K562 (cell line): ENCODE measurements at regions not wholly inside any gene's neighbourhood (a gene's known extent, or its start where the extent isn't known, plus 50 kb on each side); places are given as distances from the start of the nearest gene placed in this dataset.

Experiments used
- ATAC-seq: fragments of 200-7000 bp; cut with Tn5 transposase; 3 replicates; pipeline ENCODE4 v1.9.1; 2020; ENCODE audit warnings: moderate library complexity
- BruUV-seq: library from RNA; stranded (reverse); fragments of 400-500 nt; replicated peaks from 2 replicates; lab custom pipeline; 2021; lab: Mats Ljungman, UMichigan
- CTCF ChIA-PET: fragments of 300-600 bp; formaldehyde crosslinking; extraction: SDS; loops from one replicate; lab custom pipeline; 2021; ENCODE audit warnings: low intra/inter-chr PET ratio; lab: Yijun Ruan, JAX
- POLR2A ChIA-PET: fragments of 300-600, 350-650 bp; sonication (Branson Sonifier 250); formaldehyde crosslinking; extraction: SDS; loops from one replicate; lab custom pipeline; 2021; ENCODE audit warnings: antibody characterized with exemption, inconsistent platforms; lab: Yijun Ruan, JAX
- DNase-seq, 4 experiments: peaks; one replicate each; pipeline versions ENCODE4 v3.0.0 to v3.0.0-alpha.2; 2011 to 2018; ENCODE audit warnings: low spot score in 3 of 4, mixed read lengths in 3 of 4; ENCODE audit errors: extremely low read depth in 1 of 4
- FAIRE-seq: peaks from 2 replicates; lab custom pipeline; 2011; peaks lifted over from hg19 to GRCh38; lab: Jason Lieb, UNC
- H2AFZ ChIP-seq: 2 replicates; pipeline ENCODE4 v1.6.0; 2011; ENCODE audit warnings: low read depth, low read length, control low read depth, inconsistent platforms
- H3K27ac ChIP-seq: fragments of 200-600 bp; 3 replicates; pipeline ENCODE4 v1.8.0; 2011; ENCODE audit warnings: low read depth, mild to moderate bottlenecking, control low read depth, inconsistent platforms, low read length, moderate library complexity, mixed read lengths; ENCODE audit errors: extremely low read depth
- H3K27me3 ChIP-seq, 2 experiments: fragments of 300-600 bp in 1 of 2; 2 replicates in 1 of 2; 3 replicates in 1 of 2; pipeline versions ENCODE4 v1.6.0 to v1.8.0; 2011; ENCODE audit warnings: inconsistent platforms in 2 of 2, low read length in 2 of 2, mild to moderate bottlenecking in 1 of 2, mixed read lengths in 1 of 2, moderate library complexity in 1 of 2; ENCODE audit not compliant: control insufficient read depth in 2 of 2, insufficient read depth in 2 of 2
- H3K36me3 ChIP-seq: fragments of 300-600 bp; 3 replicates; pipeline ENCODE4 v1.8.0; 2011; ENCODE audit warnings: mild to moderate bottlenecking, low read length, inconsistent platforms; ENCODE audit not compliant: control insufficient read depth, insufficient read depth
- H3K4me1 ChIP-seq, 2 experiments: fragments of 200-600 bp in 1 of 2; replicated peaks in 1 of 2; 2 replicates in 1 of 2; 3 replicates in 1 of 2; pipeline versions ENCODE4 v1.5.1 to v1.8.0; 2011; ENCODE audit warnings: inconsistent platforms in 2 of 2, low read length in 2 of 2, mild to moderate bottlenecking in 1 of 2, mixed read lengths in 1 of 2, moderate library complexity in 1 of 2; ENCODE audit not compliant: control insufficient read depth in 2 of 2, insufficient read depth in 2 of 2
- H3K4me2 ChIP-seq: 2 replicates; pipeline ENCODE4 v1.6.1; 2011; ENCODE audit warnings: low read length, control low read depth, inconsistent platforms, mixed read lengths; ENCODE audit not compliant: insufficient read depth
- H3K4me3 ChIP-seq: fragments of 200-600 bp; sonication (generic), shearing (Covaris generic); 2 replicates; pipeline ENCODE4 v1.5.1; 2016; ENCODE audit warnings: control low read depth, inconsistent platforms
- H3K79me2 ChIP-seq: fragments of 200-600 bp; 3 replicates; pipeline ENCODE4 v1.8.0; 2011; ENCODE audit warnings: low read length, inconsistent platforms; ENCODE audit not compliant: control insufficient read depth, insufficient read depth
- H3K9ac ChIP-seq, 2 experiments: 2 replicates each; pipeline versions ENCODE4 v1.6.0 to v1.6.1; 2011; ENCODE audit warnings: low read depth in 2 of 2, low read length in 2 of 2, control low read depth in 1 of 2, inconsistent platforms in 1 of 2, mild to moderate bottlenecking in 1 of 2, mixed read lengths in 1 of 2; ENCODE audit not compliant: insufficient read depth in 1 of 2
- H3K9me1 ChIP-seq: one replicate; pipeline ENCODE4 v1.6.0; 2011; ENCODE audit warnings: inconsistent platforms, mild to moderate bottlenecking, low read length, moderate library complexity; ENCODE audit not compliant: control insufficient read depth, insufficient read depth
- H3K9me3 ChIP-seq: replicated peaks from 2 replicates; pipeline ENCODE4 v1.5.1; 2011; ENCODE audit warnings: low read depth, low read length, inconsistent platforms; ENCODE audit not compliant: control insufficient read depth, insufficient read depth
- H4K20me1 ChIP-seq: replicated peaks from 2 replicates; pipeline ENCODE4 v1.6.1; 2011; ENCODE audit warnings: low read length, inconsistent platforms, mixed read lengths; ENCODE audit not compliant: control insufficient read depth, insufficient read depth
- ARID1B ChIP-seq: fragments of 450-650 bp; IDR thresholded peaks from 2 replicates; pipeline ENCODE4 v1.6.1; 2016; ENCODE audit warnings: antibody characterized with exemption, mild to moderate bottlenecking, inconsistent platforms
- CREB1 ChIP-seq, 2 experiments: sonication (generic) in 1 of 2; formaldehyde crosslinking in 1 of 2; IDR thresholded peaks; 2 replicates each; pipeline versions ENCODE4 v1.6.1 to v1.8.0; 2012 to 2022; ENCODE audit warnings: inconsistent platforms in 1 of 2, mild to moderate bottlenecking in 1 of 2, missing genetic modification reagents in 1 of 2, moderate library complexity in 1 of 2
- ESRRA ChIP-seq: fragments of 450-650 bp; IDR thresholded peaks from 2 replicates; pipeline ENCODE4 v1.6.1; 2014; ENCODE audit warnings: low read depth, mild to moderate bottlenecking, moderate library complexity, borderline replicate concordance
- FUS ChIP-seq: fragments of 200-400 bp; formaldehyde crosslinking; optimal IDR thresholded peaks from 2 replicates; pipeline ENCODE3; 2017; ENCODE audit warnings: low read depth, low read length
- POLR2A ChIP-seq: fragments of 450-650 bp; conservative IDR thresholded peaks from 2 replicates; pipeline ENCODE4 v1.6.1; 2016
- SRSF3 ChIP-seq: fragments of 200-400 bp; formaldehyde crosslinking; IDR thresholded peaks from 2 replicates; pipeline ENCODE4 v1.6.1; 2016; ENCODE audit warnings: mild to moderate bottlenecking, low read length, moderate library complexity; ENCODE audit not compliant: insufficient read depth
- TAL1 ChIP-seq: fragments of 450-650 bp; IDR thresholded peaks from 2 replicates; pipeline ENCODE4 v1.6.1; 2016; ENCODE audit warnings: mild to moderate bottlenecking
- U2AF1 ChIP-seq: fragments of 200-400 bp; formaldehyde crosslinking; optimal IDR thresholded peaks from 2 replicates; pipeline ENCODE3; 2017; ENCODE audit warnings: mild to moderate bottlenecking, low read depth, low read length, moderate library complexity
- WGBS: fragments of 100-300 bp; shearing (Covaris generic); methylation state at CpG from one replicate; pipeline ENCODE4 v1.1.6; 2016; ENCODE audit warnings: low coverage, mixed read lengths; ENCODE audit not compliant: insufficient coverage; ENCODE audit errors: missing lambda C conversion rate; 5-methylcytosine and 5-hydroxymethylcytosine counted together
- in situ Hi-C: fragments of 300-500 bp; cut with MboI; formaldehyde crosslinking; loops from 4 replicates; pipeline ENCODE4 v1.15.0; 2018; ENCODE audit warnings: inconsistent platforms, mixed read lengths
- intact Hi-C: fragments of 100-400 bp; cut with micrococcal nuclease; formaldehyde crosslinking; loops from 2 replicates; pipeline ENCODE4 v1.14.2; 2022
- TF ChIP-seq, protein P1 (sequence below): fragments of 150-350 bp; IDR thresholded peaks from 2 replicates; pipeline ENCODE4 v1.6.1; 2014; ENCODE audit warnings: low read depth, mild to moderate bottlenecking, low read length, borderline replicate concordance
- TF ChIP-seq, protein P2 (sequence below): sonication (generic); formaldehyde crosslinking; IDR thresholded peaks from 2 replicates; pipeline ENCODE4 v1.8.1; 2023; ENCODE audit warnings: mild to moderate bottlenecking, missing genetic modification reagents, moderate library complexity
- TF ChIP-seq, protein P3 (sequence below): fragments of 450-650 bp; IDR thresholded peaks from 2 replicates; pipeline ENCODE4 v1.6.1; 2016
- TF ChIP-seq, protein P4 (sequence below), 3 experiments: fragments of 200-800 bp in 1 of 3; sonication (Bioruptor generic) in 1 of 3; sonication (generic) in 1 of 3; formaldehyde crosslinking in 1 of 3; IDR thresholded peaks; 2 replicates each; pipeline versions ENCODE4 v1.6.1 to v1.8.0; 2016 to 2022; ENCODE audit warnings: mild to moderate bottlenecking in 2 of 3, missing compliant biosample characterization in 2 of 3, missing genetic modification characterization in 2 of 3, missing genetic modification reagents in 1 of 3

DNA sequence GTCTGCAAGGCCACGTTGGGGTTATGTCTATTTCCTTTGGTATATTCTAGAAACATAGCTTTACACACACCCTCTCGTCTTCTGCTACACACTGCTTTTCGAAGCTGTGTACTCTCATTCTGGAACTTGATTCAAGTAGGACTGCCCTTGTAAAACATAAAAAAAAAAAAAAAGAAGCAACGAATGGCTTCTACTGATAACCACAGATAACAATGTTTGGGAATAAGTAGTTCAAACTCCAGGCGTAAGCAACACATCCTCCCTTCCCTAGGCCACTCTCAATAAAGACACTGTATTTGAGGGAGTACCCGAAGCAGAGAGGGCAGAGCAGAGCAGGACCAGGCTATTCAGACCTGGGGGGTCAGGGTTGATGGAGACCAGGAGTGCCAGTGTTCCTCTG is 496.7 kb downstream of the MATN1 start (continued):
- TF ChIP-seq FUS (no peak), TAL1 (peak; percentile 49), ARID1B (peak; percentile 68)

DNA sequence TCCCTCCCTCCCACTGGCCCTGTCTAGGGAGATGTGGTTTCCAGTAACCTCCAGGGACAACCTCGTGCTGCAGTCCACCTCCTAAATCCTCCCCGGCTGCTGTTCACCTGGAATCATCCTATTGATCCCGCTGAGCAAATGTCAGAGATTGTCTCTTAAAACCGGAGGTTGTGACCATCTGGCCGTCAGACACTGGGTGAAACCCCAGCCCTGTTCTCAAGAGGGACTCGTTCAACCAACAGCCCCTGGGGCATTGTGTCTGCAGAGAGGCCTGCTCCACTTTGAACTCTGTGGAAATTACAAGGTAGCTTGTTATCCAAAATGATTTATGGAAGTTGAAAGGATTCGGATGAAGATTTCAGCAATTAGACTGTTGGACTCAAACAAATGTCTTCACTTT is 498.0 kb downstream of the MATN1 start:
- in situ Hi-C loops (no loop called here), intact Hi-C loops (no loop called here)
- no TSS peak for BruUV-seq
- no peak overlapping the region for H3K4me2 ChIP-seq
- no peak overlapping the region for H2AFZ ChIP-seq
- H3K9me1 ChIP-seq = no peaks in the 10 kb centered on the region
- H3K4me1 ChIP-seq = peaks cover 0 to 8% of the 10 kb centered on the region in 2 experiments; a peak in 3 of 5 replicates
- H3K9ac ChIP-seq = no peak overlapping the region
- ATAC-seq = no peak
- peaks cover 4 to 31% of the 10 kb centered on the region in 2 experiments; a peak in 3 of 5 replicates for H3K27me3 ChIP-seq
- no peak overlapping the region for H3K27ac ChIP-seq
- DNase-seq = no peak
- no peaks in the 10 kb centered on the region for H3K9me3 ChIP-seq
- H4K20me1 ChIP-seq = 0 out of 2 replicates have a peak, but pooled peaks cover 4% of the 10 kb centered on the region
- H3K36me3 ChIP-seq = no peaks in the 10 kb centered on the region
- TF ChIP-seq POLR2A (no peak), CREB1 (IDR thresholded peaks at IDR 0.05) (no peak), CREB1 (CRISPR knock-in tag; IDR thresholded peaks at IDR 0.05) (no peak), ESRRA (no peak), U2AF1 (no peak), SRSF3 (no peak)
- TF ChIP-seq, protein P1, sequence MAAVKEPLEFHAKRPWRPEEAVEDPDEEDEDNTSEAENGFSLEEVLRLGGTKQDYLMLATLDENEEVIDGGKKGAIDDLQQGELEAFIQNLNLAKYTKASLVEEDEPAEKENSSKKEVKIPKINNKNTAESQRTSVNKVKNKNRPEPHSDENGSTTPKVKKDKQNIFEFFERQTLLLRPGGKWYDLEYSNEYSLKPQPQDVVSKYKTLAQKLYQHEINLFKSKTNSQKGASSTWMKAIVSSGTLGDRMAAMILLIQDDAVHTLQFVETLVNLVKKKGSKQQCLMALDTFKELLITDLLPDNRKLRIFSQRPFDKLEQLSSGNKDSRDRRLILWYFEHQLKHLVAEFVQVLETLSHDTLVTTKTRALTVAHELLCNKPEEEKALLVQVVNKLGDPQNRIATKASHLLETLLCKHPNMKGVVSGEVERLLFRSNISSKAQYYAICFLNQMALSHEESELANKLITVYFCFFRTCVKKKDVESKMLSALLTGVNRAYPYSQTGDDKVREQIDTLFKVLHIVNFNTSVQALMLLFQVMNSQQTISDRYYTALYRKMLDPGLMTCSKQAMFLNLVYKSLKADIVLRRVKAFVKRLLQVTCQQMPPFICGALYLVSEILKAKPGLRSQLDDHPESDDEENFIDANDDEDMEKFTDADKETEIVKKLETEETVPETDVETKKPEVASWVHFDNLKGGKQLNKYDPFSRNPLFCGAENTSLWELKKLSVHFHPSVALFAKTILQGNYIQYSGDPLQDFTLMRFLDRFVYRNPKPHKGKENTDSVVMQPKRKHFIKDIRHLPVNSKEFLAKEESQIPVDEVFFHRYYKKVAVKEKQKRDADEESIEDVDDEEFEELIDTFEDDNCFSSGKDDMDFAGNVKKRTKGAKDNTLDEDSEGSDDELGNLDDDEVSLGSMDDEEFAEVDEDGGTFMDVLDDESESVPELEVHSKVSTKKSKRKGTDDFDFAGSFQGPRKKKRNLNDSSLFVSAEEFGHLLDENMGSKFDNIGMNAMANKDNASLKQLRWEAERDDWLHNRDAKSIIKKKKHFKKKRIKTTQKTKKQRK = no peak
- TF ChIP-seq, protein P2, sequence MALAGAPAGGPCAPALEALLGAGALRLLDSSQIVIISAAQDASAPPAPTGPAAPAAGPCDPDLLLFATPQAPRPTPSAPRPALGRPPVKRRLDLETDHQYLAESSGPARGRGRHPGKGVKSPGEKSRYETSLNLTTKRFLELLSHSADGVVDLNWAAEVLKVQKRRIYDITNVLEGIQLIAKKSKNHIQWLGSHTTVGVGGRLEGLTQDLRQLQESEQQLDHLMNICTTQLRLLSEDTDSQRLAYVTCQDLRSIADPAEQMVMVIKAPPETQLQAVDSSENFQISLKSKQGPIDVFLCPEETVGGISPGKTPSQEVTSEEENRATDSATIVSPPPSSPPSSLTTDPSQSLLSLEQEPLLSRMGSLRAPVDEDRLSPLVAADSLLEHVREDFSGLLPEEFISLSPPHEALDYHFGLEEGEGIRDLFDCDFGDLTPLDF (CRISPR knock-in tag) = no peak
- TF ChIP-seq, protein P3, sequence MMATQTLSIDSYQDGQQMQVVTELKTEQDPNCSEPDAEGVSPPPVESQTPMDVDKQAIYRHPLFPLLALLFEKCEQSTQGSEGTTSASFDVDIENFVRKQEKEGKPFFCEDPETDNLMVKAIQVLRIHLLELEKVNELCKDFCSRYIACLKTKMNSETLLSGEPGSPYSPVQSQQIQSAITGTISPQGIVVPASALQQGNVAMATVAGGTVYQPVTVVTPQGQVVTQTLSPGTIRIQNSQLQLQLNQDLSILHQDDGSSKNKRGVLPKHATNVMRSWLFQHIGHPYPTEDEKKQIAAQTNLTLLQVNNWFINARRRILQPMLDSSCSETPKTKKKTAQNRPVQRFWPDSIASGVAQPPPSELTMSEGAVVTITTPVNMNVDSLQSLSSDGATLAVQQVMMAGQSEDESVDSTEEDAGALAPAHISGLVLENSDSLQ = no peak
- TF ChIP-seq, protein P4, sequence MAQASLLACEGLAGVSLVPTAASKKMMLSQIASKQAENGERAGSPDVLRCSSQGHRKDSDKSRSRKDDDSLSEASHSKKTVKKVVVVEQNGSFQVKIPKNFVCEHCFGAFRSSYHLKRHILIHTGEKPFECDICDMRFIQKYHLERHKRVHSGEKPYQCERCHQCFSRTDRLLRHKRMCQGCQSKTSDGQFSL (CRISPR knock-in tag; IDR thresholded peaks at IDR 0.05) = no peak
- TF ChIP-seq, protein P4 (tag; IDR thresholded peaks at IDR 0.05) = no peak
- WGBS = 16% methylated on average over 7 of the region's 7 CpGs
- H3K79me2 ChIP-seq = no peaks in the 10 kb centered on the region
- ChIA-PET POLR2A (interaction anchor here (0.6 to 2.5 kb wide), 4 partner anchors 10 to 140 kb away, joined by 4 to 12 read pairs (median 6); no protein-coding TSS in a partner anchor), CTCF (no interaction called here)
- FAIRE-seq = no peak
- no peak overlapping the region for H3K4me3 ChIP-seq
